HG03135 (cell line): ENCODE measurements at regions not wholly inside any gene's neighbourhood (a gene's known extent, or its start where the extent isn't known, plus 50 kb on each side); places are given as distances from the start of the nearest gene placed in this dataset.

Source experiments
- ATAC-seq: cut with Tn5 transposase; IDR thresholded peaks from one replicate; pipeline ENCODE4 v1.9.1; 2021; ENCODE audit warnings: mild to moderate bottlenecking, moderate library complexity; ENCODE audit not compliant: unreplicated experiment

- ATAC-seq = no peak
These were observed 645.3 kb downstream of the BRD1 start for GRCh38 chr22:49182416-49182815.

- ATAC-seq = no peak
These were observed 645.7 kb downstream of the BRD1 start for GRCh38 chr22:49181942-49182341.

DNA sequence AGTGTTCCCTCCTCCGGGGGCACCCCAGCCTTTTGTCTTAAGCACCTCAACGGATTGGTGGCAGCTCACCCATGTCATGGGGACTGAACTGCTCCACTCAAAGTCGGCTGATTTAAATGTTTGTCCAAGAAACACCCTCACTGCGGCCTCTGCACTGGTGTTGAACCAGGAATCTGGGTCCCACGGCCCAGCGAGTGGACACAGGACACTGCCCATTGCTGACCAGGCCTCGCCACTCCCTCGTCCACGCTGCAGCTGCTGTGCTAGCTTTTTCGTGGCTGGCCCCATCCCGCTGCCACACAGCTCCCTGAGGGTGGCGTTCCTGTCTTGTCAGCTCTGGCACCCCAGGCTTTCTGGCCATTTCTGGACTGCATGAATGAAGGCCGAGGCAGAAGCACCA, 646.2 kb downstream of the BRD1 start:
- ATAC-seq = no peak

DNA sequence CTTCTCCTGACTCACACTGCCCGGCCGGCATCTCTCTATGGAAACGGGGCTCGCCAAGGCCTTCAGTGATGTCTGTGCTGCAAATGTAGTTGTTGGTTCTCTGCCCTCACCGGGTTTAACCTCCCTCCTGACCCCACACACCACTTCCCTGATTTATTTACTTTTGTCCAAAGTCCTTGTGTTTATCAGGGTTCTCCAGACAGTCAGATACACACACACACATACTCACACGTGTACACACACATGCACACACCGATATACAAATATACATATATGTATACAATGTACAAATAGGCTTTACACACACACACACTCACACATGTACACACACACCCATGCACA, 647.0 kb downstream of the BRD1 start:
- ATAC-seq = no peak

- no peak for ATAC-seq
These were observed 647.6 kb downstream of the BRD1 start for GRCh38 chr22:49179886-49180682.

GRCh38 chr22:49179175-49179574, 648.5 kb downstream of the BRD1 start:
- ATAC-seq = no peak

- ATAC-seq = no peak
These were observed 649.2 kb downstream of the BRD1 start for GRCh38 chr22:49178246-49179005.

GRCh38 chr22:49177666-49178065, 650.0 kb downstream of the BRD1 start:
- no peak for ATAC-seq

- ATAC-seq = no peak
These were observed 650.7 kb downstream of the BRD1 start for GRCh38 chr22:49176956-49177355.

- no peak for ATAC-seq
These were observed 657.6 kb downstream of the BRD1 start for GRCh38 chr22:49170053-49170452.

DNA sequence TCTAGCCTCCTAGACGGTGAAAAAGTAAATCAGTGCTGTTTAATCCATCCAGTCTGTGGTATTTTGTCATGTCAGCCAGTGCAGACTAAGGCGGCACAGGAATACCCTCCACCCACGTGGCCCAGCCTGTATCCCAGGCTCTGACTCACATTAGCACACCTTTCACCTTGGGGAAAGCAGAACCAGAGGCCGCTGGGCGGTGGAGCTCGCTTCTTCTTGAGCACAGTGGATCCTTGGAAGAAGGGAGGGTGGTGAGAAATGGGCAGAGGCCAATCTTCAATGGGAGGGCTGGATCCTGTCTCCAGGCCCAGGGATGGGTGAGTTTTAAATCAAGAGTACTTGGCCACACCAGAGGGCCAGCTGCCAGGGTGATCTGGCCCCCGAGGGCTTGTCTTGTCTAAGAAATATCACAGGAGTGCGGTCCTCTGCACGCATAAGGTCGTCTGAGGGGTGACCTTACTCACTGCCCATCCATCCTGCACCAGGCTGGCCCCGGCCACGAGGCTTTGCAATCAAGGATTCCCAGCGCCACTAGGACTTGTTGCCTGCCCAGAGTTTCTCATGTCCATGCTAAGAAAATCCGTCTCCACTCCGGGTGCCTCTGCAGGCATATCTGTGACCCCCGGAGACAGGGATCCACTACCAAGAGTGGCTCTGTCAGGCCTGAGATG, 658.5 kb downstream of the BRD1 start:
- no peak for ATAC-seq

DNA sequence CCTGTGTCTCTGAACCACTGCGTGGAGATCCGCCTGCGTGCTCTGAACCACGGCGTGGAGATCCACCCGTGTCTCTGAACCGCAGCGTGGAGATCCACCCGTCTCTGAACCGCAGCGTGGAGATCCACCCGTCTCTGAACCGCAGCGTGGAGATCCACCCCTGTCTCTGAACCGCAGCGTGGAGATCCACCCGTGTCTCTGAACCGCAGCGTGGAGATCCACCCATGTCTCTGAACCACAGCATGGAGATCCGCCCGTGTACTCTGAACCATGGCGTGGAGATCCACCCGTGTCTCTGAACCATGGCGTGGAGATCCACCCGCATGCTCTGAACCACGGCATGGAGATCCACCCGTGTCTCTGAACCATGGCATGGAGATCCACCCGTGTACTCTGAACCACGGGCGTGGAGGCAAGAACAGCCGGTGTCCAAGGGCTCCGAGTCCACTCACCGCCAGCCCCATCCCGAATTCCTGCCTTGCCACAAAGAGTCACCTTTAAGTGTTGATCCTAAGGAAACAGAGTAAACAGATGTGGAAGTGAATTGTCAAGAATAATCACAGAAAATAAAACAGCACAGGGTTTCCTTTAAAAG, 659.4 kb downstream of the BRD1 start:
- no peak for ATAC-seq

GRCh38 chr22:49166746-49167145, 660.9 kb downstream of the BRD1 start:
- no peak for ATAC-seq

DNA sequence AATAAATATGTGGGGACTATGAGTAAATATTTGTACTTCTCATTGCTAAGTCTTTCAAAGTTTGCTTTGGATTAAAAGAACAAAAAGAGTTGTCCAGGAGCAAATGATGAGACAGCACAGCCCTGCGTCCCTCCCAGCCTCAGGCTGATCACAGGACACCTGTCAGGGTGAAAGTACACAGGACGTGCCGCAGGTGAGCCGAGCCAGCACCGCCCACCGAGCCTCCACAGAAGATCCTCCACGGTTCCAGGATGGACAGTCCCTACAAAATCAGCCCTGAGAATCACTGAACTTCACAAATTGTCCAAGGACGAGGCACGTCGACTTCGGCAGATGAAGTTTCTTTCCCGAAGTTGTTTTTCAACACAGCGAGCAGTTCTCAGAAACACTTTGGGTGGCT, 661.5 kb downstream of the BRD1 start:
- no peak for ATAC-seq

- no peak for ATAC-seq
These were observed 662.8 kb downstream of the BRD1 start for GRCh38 chr22:49164773-49165320.

- no peak for ATAC-seq
These were observed 663.5 kb downstream of the BRD1 start for GRCh38 chr22:49163960-49164690.

- no peak for ATAC-seq
These were observed 664.3 kb downstream of the BRD1 start for GRCh38 chr22:49163258-49163959.

GRCh38 chr22:49162841-49163240, 664.8 kb downstream of the BRD1 start:
- ATAC-seq = no peak

- ATAC-seq = no peak
These were observed 666.4 kb downstream of the BRD1 start for GRCh38 chr22:49161002-49161850.
